ENCODE measurements at regions not wholly inside any gene's neighbourhood (a gene's known extent, or its start where the extent isn't known, plus 50 kb on each side); places are given as distances from the start of the nearest gene placed in this dataset.

- TF ChIP-seq POLR2A (IDR thresholded peaks at IDR 0.05), result no peak
- TF ChIP-seq CTCF (IDR thresholded peaks at IDR 0.05), result no peak
These were observed 218.4 kb downstream of the MED10 start for GRCh38 chr5:6159832-6160430.

Data from heart left ventricle (tissue), 13 donors.